GM12891 (cell line): ENCODE measurements at regions not wholly inside any gene's neighbourhood (a gene's known extent, or its start where the extent isn't known, plus 50 kb on each side); places are given as distances from the start of the nearest gene placed in this dataset.

Experiments
- POLR2A ChIP-seq: IDR thresholded peaks from 2 replicates; pipeline ENCODE4 v1.6.1; 2011; ENCODE audit warnings: low read depth, low read length, control low read depth
- POLR2AphosphoS5 ChIP-seq: IDR thresholded peaks from 2 replicates; pipeline ENCODE4 v1.6.1; 2011; ENCODE audit warnings: low read depth, low read length, control low read depth
- POU2F2 ChIP-seq: IDR thresholded peaks from 2 replicates; pipeline ENCODE4 v1.6.1; 2011; ENCODE audit warnings: low read depth, mild to moderate bottlenecking, control low read depth, low read length, moderate library complexity
- TAF1 ChIP-seq: IDR thresholded peaks from 2 replicates; pipeline ENCODE4 v1.6.1; 2011; ENCODE audit warnings: low read depth, low read length, control low read depth

- no peak for TF ChIP-seq POLR2AphosphoS5
- no peak for TF ChIP-seq POLR2A
- TF ChIP-seq TAF1 = no peak
- no peak for TF ChIP-seq POU2F2
Observed at GRCh38 chr3:160171813-160172212, 53.4 kb upstream of the C3orf80 start.
